H9 (cell line): ENCODE measurements at regions not wholly inside any gene's neighbourhood (a gene's known extent, or its start where the extent isn't known, plus 50 kb on each side); places are given as distances from the start of the nearest gene placed in this dataset.

ENCODE experiments used
- DNase-seq: peaks from one replicate; pipeline ENCODE4 v3.0.0-alpha.2; 2017
- H2AFZ ChIP-seq: one replicate; pipeline ENCODE4 v1.6.1; 2013; ENCODE audit warnings: mild to moderate bottlenecking, low read length, control low read depth, moderate library complexity
- H2AK5ac ChIP-seq: 2 replicates; pipeline ENCODE4 v1.6.1; 2013; ENCODE audit warnings: low read length, control low read depth, mixed read lengths; ENCODE audit not compliant: insufficient read length
- H2BK120ac ChIP-seq: one replicate; pipeline ENCODE4 v1.6.1; 2013; ENCODE audit warnings: low read depth, mild to moderate bottlenecking, low read length, control low read depth, inconsistent platforms; ENCODE audit not compliant: poor library complexity, severe bottlenecking
- H2BK12ac ChIP-seq: 2 replicates; pipeline ENCODE4 v1.6.1; 2013; ENCODE audit warnings: low read length, control low read depth, mixed read lengths, low read depth; ENCODE audit not compliant: insufficient read length
- H2BK15ac ChIP-seq: 2 replicates; pipeline ENCODE4 v1.6.1; 2013; ENCODE audit warnings: low read depth, low read length, control low read depth
- H2BK20ac ChIP-seq: one replicate; pipeline ENCODE4 v1.6.1; 2013; ENCODE audit warnings: low read depth, mild to moderate bottlenecking, low read length, control low read depth, inconsistent platforms; ENCODE audit not compliant: poor library complexity, severe bottlenecking
- H2BK5ac ChIP-seq: 2 replicates; pipeline ENCODE4 v1.6.1; 2013; ENCODE audit warnings: low read length, control low read depth, mixed read lengths; ENCODE audit not compliant: insufficient read length
- H3K14ac ChIP-seq: 2 replicates; pipeline ENCODE4 v1.6.1; 2013; ENCODE audit warnings: low read length, control low read depth; ENCODE audit not compliant: insufficient read depth
- H3K18ac ChIP-seq: 2 replicates; pipeline ENCODE4 v1.6.1; 2013; ENCODE audit warnings: low read depth, mild to moderate bottlenecking, mixed read lengths, low read length, control low read depth; ENCODE audit not compliant: insufficient read length
- H3K23ac ChIP-seq: 2 replicates; pipeline ENCODE4 v1.6.1; 2013; ENCODE audit warnings: low read length, control low read depth, mixed read lengths, low read depth; ENCODE audit not compliant: insufficient read length
- H3K23me2 ChIP-seq: 2 replicates; pipeline ENCODE4 v1.6.1; 2013; ENCODE audit warnings: low read depth, mild to moderate bottlenecking, mixed read lengths, low read length, control low read depth; ENCODE audit not compliant: insufficient read length, poor library complexity, severe bottlenecking
- H3K27ac ChIP-seq: 2 replicates; pipeline ENCODE4 v1.5.1; 2013; ENCODE audit warnings: low read length, control low read depth, mixed read lengths, low read depth; ENCODE audit not compliant: insufficient read length
- H3K27me3 ChIP-seq: 2 replicates; pipeline ENCODE4 v1.6.1; 2013; ENCODE audit warnings: low read length, control low read depth, inconsistent platforms; ENCODE audit not compliant: insufficient read depth
- H3K4ac ChIP-seq: 2 replicates; pipeline ENCODE4 v1.6.1; 2013; ENCODE audit warnings: low read depth, mild to moderate bottlenecking, control low read depth, inconsistent platforms, low read length, moderate library complexity
- H3K4me1 ChIP-seq: 2 replicates; pipeline ENCODE4 v1.6.1; 2013; ENCODE audit warnings: low read length, control low read depth, inconsistent platforms; ENCODE audit not compliant: insufficient read depth
- H3K4me2 ChIP-seq: 2 replicates; pipeline ENCODE4 v1.6.1; 2013; ENCODE audit warnings: low read length, control low read depth, mixed read lengths; ENCODE audit not compliant: insufficient read length, insufficient read depth
- H3K56ac ChIP-seq: 2 replicates; pipeline ENCODE4 v1.6.1; 2013; ENCODE audit warnings: low read depth, mild to moderate bottlenecking, mixed read lengths, low read length, control low read depth; ENCODE audit not compliant: insufficient read length
- H3K79me1 ChIP-seq: 2 replicates; pipeline ENCODE4 v1.6.1; 2013; ENCODE audit warnings: low read depth, mild to moderate bottlenecking, moderate library complexity, low read length, control low read depth, inconsistent platforms; ENCODE audit not compliant: insufficient read depth, poor library complexity, severe bottlenecking
- H3K79me2 ChIP-seq: 2 replicates; pipeline ENCODE4 v1.6.1; 2013; ENCODE audit warnings: low read length, control low read depth, inconsistent platforms; ENCODE audit not compliant: insufficient read depth
- H3K9ac ChIP-seq: 2 replicates; pipeline ENCODE4 v1.6.1; 2013; ENCODE audit warnings: low read length, control low read depth, mixed read lengths; ENCODE audit not compliant: insufficient read length; ENCODE audit errors: extremely low read depth
- H3K9me3 ChIP-seq: one replicate; pipeline ENCODE4 v1.6.1; 2013; ENCODE audit warnings: low read depth, low read length, inconsistent platforms; ENCODE audit not compliant: control insufficient read depth
- H3T11ph ChIP-seq: one replicate; pipeline ENCODE4 v1.6.1; 2013; ENCODE audit warnings: mild to moderate bottlenecking, low read length, control low read depth, inconsistent platforms
- H4K20me1 ChIP-seq: one replicate; pipeline ENCODE4 v1.6.1; 2013; ENCODE audit not compliant: control insufficient read depth, insufficient read length, insufficient read depth
- H4K5ac ChIP-seq: 2 replicates; pipeline ENCODE4 v1.6.1; 2013; ENCODE audit warnings: low read depth, mild to moderate bottlenecking, mixed read lengths, low read length, control low read depth; ENCODE audit not compliant: insufficient read length
- H4K8ac ChIP-seq: replicated peaks from 2 replicates; pipeline ENCODE4 v1.6.1; 2013; ENCODE audit warnings: low read length, control low read depth, mixed read lengths, low read depth; ENCODE audit not compliant: insufficient read length
- H4K91ac ChIP-seq: 2 replicates; pipeline ENCODE4 v1.6.1; 2013; ENCODE audit warnings: low read depth, mild to moderate bottlenecking, moderate library complexity, mixed read lengths, low read length, control low read depth; ENCODE audit not compliant: insufficient read length
- H3K27ac Mint-ChIP-seq, 3 experiments: 2 replicates in 2 of 3; 3 replicates in 1 of 3; pipeline ENCODE4 v1.8.0; 2020 to 2021; ENCODE audit warnings: mixed read lengths in 3 of 3, mild to moderate bottlenecking in 1 of 3, moderate library complexity in 1 of 3
- H3K27me3 Mint-ChIP-seq: 2 replicates; pipeline ENCODE4 v1.8.0; 2021; ENCODE audit warnings: low read depth, mild to moderate bottlenecking, moderate library complexity, mixed read lengths
- H3K36me3 Mint-ChIP-seq, 3 experiments: 2 replicates in 2 of 3; 3 replicates in 1 of 3; pipeline ENCODE4 v1.8.0; 2020 to 2021; ENCODE audit warnings: low read depth in 3 of 3, mixed read lengths in 3 of 3; ENCODE audit not compliant: insufficient read depth in 1 of 3
- H3K4me1 Mint-ChIP-seq, 2 experiments: 2 replicates each; pipeline ENCODE4 v1.8.0; 2020; ENCODE audit warnings: mixed read lengths in 2 of 2
- H3K4me3 Mint-ChIP-seq, 2 experiments: 2 replicates in 1 of 2; 3 replicates in 1 of 2; pipeline ENCODE4 v1.8.0; 2020 to 2021; ENCODE audit warnings: mild to moderate bottlenecking in 2 of 2, mixed read lengths in 2 of 2, moderate library complexity in 1 of 2
- H3K9me3 Mint-ChIP-seq, 2 experiments: 2 replicates in 1 of 2; 3 replicates in 1 of 2; pipeline ENCODE4 v1.8.0; 2020; ENCODE audit warnings: mild to moderate bottlenecking in 2 of 2, mixed read lengths in 2 of 2, moderate library complexity in 1 of 2
- WGBS: extraction: QIAGEN DNeasy Blood & Tissue Kit; methylation state at CpG from one replicate; pipeline ENCODE4 v1.1.7; 2013; ENCODE audit warnings: missing lambda C conversion rate, low lambda C conversion rate, mixed read lengths; ENCODE audit not compliant: insufficient read length; ENCODE audit errors: extremely low coverage; 5-methylcytosine and 5-hydroxymethylcytosine counted together
- TF ChIP-seq, protein P1 (sequence below): fragments of 200-600 bp; sonication (generic); conservative IDR thresholded peaks from 3 replicates; pipeline ENCODE4 v1.8.0; 2021; ENCODE audit warnings: antibody characterized with exemption, mild to moderate bottlenecking

- DNase-seq: no peak
- TF ChIP-seq, protein P1, sequence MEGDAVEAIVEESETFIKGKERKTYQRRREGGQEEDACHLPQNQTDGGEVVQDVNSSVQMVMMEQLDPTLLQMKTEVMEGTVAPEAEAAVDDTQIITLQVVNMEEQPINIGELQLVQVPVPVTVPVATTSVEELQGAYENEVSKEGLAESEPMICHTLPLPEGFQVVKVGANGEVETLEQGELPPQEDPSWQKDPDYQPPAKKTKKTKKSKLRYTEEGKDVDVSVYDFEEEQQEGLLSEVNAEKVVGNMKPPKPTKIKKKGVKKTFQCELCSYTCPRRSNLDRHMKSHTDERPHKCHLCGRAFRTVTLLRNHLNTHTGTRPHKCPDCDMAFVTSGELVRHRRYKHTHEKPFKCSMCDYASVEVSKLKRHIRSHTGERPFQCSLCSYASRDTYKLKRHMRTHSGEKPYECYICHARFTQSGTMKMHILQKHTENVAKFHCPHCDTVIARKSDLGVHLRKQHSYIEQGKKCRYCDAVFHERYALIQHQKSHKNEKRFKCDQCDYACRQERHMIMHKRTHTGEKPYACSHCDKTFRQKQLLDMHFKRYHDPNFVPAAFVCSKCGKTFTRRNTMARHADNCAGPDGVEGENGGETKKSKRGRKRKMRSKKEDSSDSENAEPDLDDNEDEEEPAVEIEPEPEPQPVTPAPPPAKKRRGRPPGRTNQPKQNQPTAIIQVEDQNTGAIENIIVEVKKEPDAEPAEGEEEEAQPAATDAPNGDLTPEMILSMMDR: no peak
- Mint-ChIP-seq H3K27ac (no peak overlapping the region), H3K4me3 (no peak overlapping the region), H3K9me3 (no peaks in the 10 kb centered on the region), H3K27me3 (no peaks in the 10 kb centered on the region; the same call in 1 of the 2 replicates), H3K36me3 (no peaks in the 10 kb centered on the region; a peak in 1 of 7 replicates), H3K4me1 (peaks cover 0 to 3% of the 10 kb centered on the region in 2 experiments; a peak in 3 of 4 replicates)
- H4K20me1 ChIP-seq: no peaks in the 10 kb centered on the region
- no peaks in the 10 kb centered on the region for H3K79me2 ChIP-seq
- H3K79me1 ChIP-seq: no peaks in the 10 kb centered on the region
- no peak overlapping the region for H3K27ac ChIP-seq
- no peak overlapping the region for H3K4ac ChIP-seq
- H3K18ac ChIP-seq: no peak overlapping the region
- H2AK5ac ChIP-seq: no peak overlapping the region
- no peaks in the 10 kb centered on the region for H3K9me3 ChIP-seq
- H3K4me1 ChIP-seq: no peaks in the 10 kb centered on the region
- no peak overlapping the region for H3K14ac ChIP-seq
- no peak overlapping the region for H4K8ac ChIP-seq
- no peak overlapping the region for H2AFZ ChIP-seq
- no CpG with 5 or more reads among the region's 21 CpGs for WGBS
- no peak overlapping the region for H2BK15ac ChIP-seq
- H2BK12ac ChIP-seq: no peak overlapping the region
- no peak overlapping the region for H3K9ac ChIP-seq
- H3K23ac ChIP-seq: no peak overlapping the region
- no peaks in the 10 kb centered on the region for H3K23me2 ChIP-seq
- no peak overlapping the region for H2BK120ac ChIP-seq
- no peak overlapping the region for H3K4me2 ChIP-seq
- H2BK20ac ChIP-seq: no peak overlapping the region
- H4K91ac ChIP-seq: no peak overlapping the region
- no peaks in the 10 kb centered on the region for H3K27me3 ChIP-seq
- H2BK5ac ChIP-seq: no peak overlapping the region
- no peak overlapping the region for H4K5ac ChIP-seq
- no peak overlapping the region for H3T11ph ChIP-seq
- H3K56ac ChIP-seq: no peak overlapping the region
Observed at GRCh38 chr7:153047079-153047959, 287.8 kb downstream of the ACTR3B start.
